ENCODE measurements at regions not wholly inside any gene's neighbourhood (a gene's known extent, or its start where the extent isn't known, plus 50 kb on each side); places are given as distances from the start of the nearest gene placed in this dataset.

DNA sequence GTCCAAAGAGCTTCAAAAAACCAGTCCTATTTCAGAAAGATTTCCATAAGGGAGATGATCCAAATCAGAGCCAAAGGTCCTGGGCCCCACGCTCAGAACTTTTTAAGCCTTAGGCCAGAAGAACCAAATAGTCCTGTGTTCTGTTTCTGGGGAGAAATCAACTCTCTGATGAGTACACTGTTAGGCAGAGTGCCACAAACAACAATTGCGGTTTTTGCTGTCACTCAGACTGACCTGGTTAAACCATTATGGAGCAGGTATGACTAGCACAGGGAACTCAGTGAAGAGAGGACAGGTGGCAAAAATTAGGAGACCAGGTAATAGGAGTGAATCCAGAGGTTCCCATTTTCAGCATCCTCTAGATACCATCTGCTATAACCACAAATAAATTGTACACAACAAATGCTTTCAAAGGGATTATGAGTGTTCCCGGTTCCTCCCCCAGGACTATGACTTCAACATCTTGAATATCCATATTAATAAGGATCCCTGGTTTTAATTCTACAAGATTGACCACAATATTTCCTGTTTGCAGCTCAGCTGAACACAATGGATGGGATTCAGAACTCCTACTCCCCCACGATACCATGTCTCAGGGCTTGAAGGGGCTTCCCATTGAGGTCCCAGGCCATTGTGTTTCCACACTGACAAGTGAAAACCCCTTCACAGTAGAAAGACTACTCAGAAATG, 52.1 kb upstream of the FREM1 start:
- DNase-seq (ENCODE audit: low read depth, low spot score): no peak
- no peak for TF ChIP-seq SUZ12 (IDR thresholded peaks at IDR 0.05; ENCODE audit: extremely low read depth, insufficient read depth, insufficient read length)
- TF ChIP-seq YY1 (IDR thresholded peaks at IDR 0.05; ENCODE audit: insufficient read depth, insufficient read length): no peak
- TF ChIP-seq ZNF274 (IDR thresholded peaks at IDR 0.05; ENCODE audit: low read depth, low read length): no peak

DNA sequence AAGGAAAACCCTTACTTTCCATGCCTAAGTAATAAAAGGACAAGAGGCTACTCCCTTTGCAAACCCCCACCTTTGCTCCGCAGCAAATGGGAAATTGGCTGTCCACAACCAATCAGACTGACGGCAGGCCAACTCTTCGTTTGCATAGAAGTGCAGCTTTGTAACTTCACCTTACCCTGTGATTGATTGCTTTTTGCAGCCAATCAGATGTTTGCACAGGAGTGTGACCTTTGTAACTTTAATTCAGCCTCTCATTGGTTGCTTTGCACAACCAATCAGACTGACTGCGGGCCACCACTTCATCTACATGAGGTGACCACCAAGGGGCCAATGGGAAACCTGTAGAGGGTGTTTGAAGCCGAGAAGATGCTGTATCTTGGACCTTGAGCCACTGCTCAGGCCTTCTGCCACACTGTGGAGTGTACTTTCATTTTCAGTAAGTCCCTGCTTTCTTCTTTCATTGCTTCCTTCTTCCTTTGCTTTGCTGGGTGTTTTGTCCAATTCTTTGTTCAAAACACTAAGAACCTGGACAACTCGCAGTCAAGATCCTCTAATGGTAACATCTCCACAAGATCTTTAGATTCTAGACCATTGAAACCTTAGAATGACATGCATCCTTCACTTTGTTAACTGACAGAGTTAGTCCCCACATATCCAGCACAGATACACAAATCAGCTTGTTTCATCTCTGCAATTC, 51.3 kb upstream of the FREM1 start:
- Histone ChIP-seq H3K9me3 (ENCODE audit: insufficient read depth, low read length) (no peaks in the 10 kb centered on the region), H3K9ac (ENCODE audit: insufficient read length, low read depth) (no peak overlapping the region), H3K36me3 (ENCODE audit: insufficient read depth, insufficient read length, low read length) (no peaks in the 10 kb centered on the region), H3K4me1 (ENCODE audit: insufficient read depth, insufficient read length) (no peaks in the 10 kb centered on the region), H3K4me3 (ENCODE audit: insufficient read length, low read depth) (no peak overlapping the region), H3K27me3 (ENCODE audit: insufficient read depth, insufficient read length) (no peaks in the 10 kb centered on the region)
- no peak for DNase-seq (ENCODE audit: low read depth, low spot score)
- TF ChIP-seq SUZ12 (IDR thresholded peaks at IDR 0.05; ENCODE audit: extremely low read depth, insufficient read depth, insufficient read length): no peak
- no peak for TF ChIP-seq ZNF274 (IDR thresholded peaks at IDR 0.05; ENCODE audit: low read depth, low read length)
- TF ChIP-seq YY1 (IDR thresholded peaks at IDR 0.05; ENCODE audit: insufficient read depth, insufficient read length): no peak

More for the DNA sequence above, 52.1 kb upstream of the FREM1 start:
- H3K9ac ChIP-seq (ENCODE audit: insufficient read length, low read depth): no peak overlapping the region
- no peaks in the 10 kb centered on the region for H3K4me1 ChIP-seq (ENCODE audit: insufficient read depth, insufficient read length)
- H3K4me3 ChIP-seq (ENCODE audit: insufficient read length, low read depth): no peak overlapping the region
- H3K27me3 ChIP-seq (ENCODE audit: insufficient read depth, insufficient read length): no peaks in the 10 kb centered on the region
- no peaks in the 10 kb centered on the region for H3K9me3 ChIP-seq (ENCODE audit: insufficient read depth, low read length)
- no peaks in the 10 kb centered on the region for H3K36me3 ChIP-seq (ENCODE audit: insufficient read depth, insufficient read length, low read length)

DNA sequence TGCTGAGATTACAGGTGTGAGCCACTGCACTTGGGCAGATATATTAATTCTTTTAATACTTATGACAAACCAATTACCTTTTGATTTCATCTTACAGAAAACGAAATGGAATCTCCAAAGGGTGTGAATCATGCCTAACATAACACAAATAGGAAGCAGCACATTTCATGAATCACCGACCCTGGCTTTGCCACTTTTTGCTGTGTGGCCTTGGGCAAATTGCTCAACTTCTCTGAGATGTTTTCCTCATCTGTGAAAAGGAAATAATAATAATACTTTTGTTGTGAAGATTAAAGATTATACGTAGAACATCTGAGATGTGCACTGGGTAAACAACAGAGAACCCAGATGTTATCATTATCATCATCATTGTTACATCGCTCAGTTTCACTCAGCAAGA, 50.7 kb upstream of the FREM1 start:
- Histone ChIP-seq H3K27me3 (ENCODE audit: insufficient read depth, insufficient read length) (no peaks in the 10 kb centered on the region), H3K36me3 (ENCODE audit: insufficient read depth, insufficient read length, low read length) (no peaks in the 10 kb centered on the region), H3K4me3 (ENCODE audit: insufficient read length, low read depth) (no peak overlapping the region), H3K9me3 (ENCODE audit: insufficient read depth, low read length) (no peaks in the 10 kb centered on the region), H3K4me1 (ENCODE audit: insufficient read depth, insufficient read length) (no peaks in the 10 kb centered on the region), H3K9ac (ENCODE audit: insufficient read length, low read depth) (no peak overlapping the region)
- TF ChIP-seq YY1 (IDR thresholded peaks at IDR 0.05; ENCODE audit: insufficient read depth, insufficient read length) (no peak), SUZ12 (IDR thresholded peaks at IDR 0.05; ENCODE audit: extremely low read depth, insufficient read depth, insufficient read length) (no peak), ZNF274 (IDR thresholded peaks at IDR 0.05; ENCODE audit: low read depth, low read length) (no peak)
- no peak for DNase-seq (ENCODE audit: low read depth, low spot score)
